H1 (cell line): ENCODE measurements at regions not wholly inside any gene's neighbourhood (a gene's known extent, or its start where the extent isn't known, plus 50 kb on each side); places are given as distances from the start of the nearest gene placed in this dataset.

Source experiments
- CTCF ChIA-PET: fragments of 300-600 bp; sonication (Branson Sonifier 250); formaldehyde crosslinking; loops from one replicate; lab custom pipeline; 2021; ENCODE audit not compliant: partially characterized antibody; lab: Charles Lee
- POLR2A ChIA-PET: fragments of 300-600 bp; sonication (Branson Sonifier 250); formaldehyde crosslinking; loops from one replicate; lab custom pipeline; 2021; ENCODE audit warnings: inconsistent platforms; ENCODE audit not compliant: partially characterized antibody; lab: Charles Lee
- DNase-seq, 2 experiments: peaks; one replicate each; pipeline versions ENCODE4 v3.0.0 to v3.0.0-alpha.2; 2010 to 2022; ENCODE audit warnings: low spot score in 2 of 2, low read depth in 1 of 2, mixed read lengths in 1 of 2
- FAIRE-seq: peaks from 2 replicates; lab custom pipeline; 2011; peaks lifted over from hg19 to GRCh38; lab: Jason Lieb, UNC
- H2AFZ ChIP-seq: 2 replicates; pipeline ENCODE4 v1.8.1; 2012; ENCODE audit warnings: low read length, inconsistent platforms
- H2AK5ac ChIP-seq: 2 replicates; pipeline ENCODE4 v1.6.1; 2013; ENCODE audit warnings: low read depth, low read length
- H2BK120ac ChIP-seq: replicated peaks from 2 replicates; pipeline ENCODE3; 2013; ENCODE audit warnings: low read depth, low read length, inconsistent platforms
- H2BK12ac ChIP-seq: 2 replicates; pipeline ENCODE4 v1.6.1; 2013; ENCODE audit warnings: low read depth, low read length
- H2BK15ac ChIP-seq: 2 replicates; pipeline ENCODE4 v1.6.1; 2013; ENCODE audit warnings: low read length
- H2BK20ac ChIP-seq: 2 replicates; pipeline ENCODE4 v1.6.1; 2013; ENCODE audit warnings: low read length
- H2BK5ac ChIP-seq: 2 replicates; pipeline ENCODE4 v1.6.1; 2013; ENCODE audit warnings: low read depth, low read length
- H3K14ac ChIP-seq: 2 replicates; pipeline ENCODE4 v1.6.1; 2013; ENCODE audit warnings: inconsistent platforms; ENCODE audit not compliant: insufficient read length
- H3K18ac ChIP-seq: 2 replicates; pipeline ENCODE4 v1.6.1; 2013; ENCODE audit warnings: low read length; ENCODE audit errors: extremely low read depth
- H3K23ac ChIP-seq: 2 replicates; pipeline ENCODE4 v1.6.1; 2013; ENCODE audit warnings: inconsistent platforms; ENCODE audit not compliant: insufficient read length
- H3K23me2 ChIP-seq: 2 replicates; pipeline ENCODE4 v1.6.1; 2013; ENCODE audit warnings: low read depth, low read length
- H3K27ac ChIP-seq: 2 replicates; pipeline ENCODE4 v1.6.1; 2011; ENCODE audit warnings: low read depth, low read length, inconsistent platforms
- H3K27me3 ChIP-seq, 4 experiments: replicated peaks in 1 of 4; 1 replicate in 1 of 4; 2 replicates in 3 of 4; pipeline versions ENCODE4 v1.6.1 to v1.8.1; 2011 to 2013; ENCODE audit warnings: low read length in 3 of 4, mild to moderate bottlenecking in 3 of 4, inconsistent platforms in 2 of 4, mixed read lengths in 2 of 4, moderate library complexity in 1 of 4; ENCODE audit not compliant: control insufficient read depth in 3 of 4, insufficient read depth in 3 of 4; ENCODE audit errors: extremely low read depth in 1 of 4
- H3K36me3 ChIP-seq, 4 experiments: 2 replicates each; pipeline versions ENCODE4 v1.6.1 to v1.8.1; 2011 to 2013; ENCODE audit warnings: mild to moderate bottlenecking in 4 of 4, low read length in 3 of 4, moderate library complexity in 2 of 4, control low read depth in 1 of 4, inconsistent platforms in 1 of 4; ENCODE audit not compliant: insufficient read depth in 4 of 4, control insufficient read depth in 2 of 4
- H3K4ac ChIP-seq: replicated peaks from 2 replicates; pipeline ENCODE3; 2013; ENCODE audit warnings: low read length, low read depth, mixed read lengths, inconsistent platforms; ENCODE audit not compliant: insufficient read length
- H3K4me1 ChIP-seq, 4 experiments: replicated peaks in 1 of 4; 1 replicate in 1 of 4; 2 replicates in 3 of 4; pipeline versions ENCODE4 v1.6.1 to v1.8.1; 2011 to 2013; ENCODE audit warnings: low read length in 3 of 4, inconsistent platforms in 2 of 4, mixed read lengths in 1 of 4; ENCODE audit not compliant: insufficient read depth in 4 of 4, control insufficient read depth in 3 of 4
- H3K4me2 ChIP-seq, 2 experiments: 2 replicates each; pipeline versions ENCODE4 v1.6.1 to v1.8.1; 2011 to 2013; ENCODE audit warnings: low read depth in 2 of 2, low read length in 2 of 2, control low read depth in 1 of 2, inconsistent platforms in 1 of 2, mild to moderate bottlenecking in 1 of 2; ENCODE audit not compliant: insufficient read depth in 1 of 2
- H3K4me3 ChIP-seq, 4 experiments: fragments of 200-600, 300-600 bp in 1 of 4; sonication (generic), shearing (Covaris generic), sonication (Bioruptor Twin) in 1 of 4; 2 replicates each; pipeline versions ENCODE4 v1.5.1 to v1.8.1; 2011 to 2016; ENCODE audit warnings: low read length in 4 of 4, low read depth in 3 of 4, control low read depth in 2 of 4, inconsistent platforms in 2 of 4, mild to moderate bottlenecking in 2 of 4, mixed read lengths in 1 of 4, moderate library complexity in 1 of 4; ENCODE audit not compliant: insufficient read depth in 2 of 4; ENCODE audit errors: extremely low read depth in 1 of 4
- H3K56ac ChIP-seq: replicated peaks from 2 replicates; pipeline ENCODE3; 2013; ENCODE audit warnings: low read depth, mild to moderate bottlenecking, mixed read lengths, low read length, inconsistent platforms; ENCODE audit not compliant: insufficient read length
- H3K79me1 ChIP-seq: 2 replicates; pipeline ENCODE4 v1.6.1; 2013; ENCODE audit warnings: low read depth, low read length, control low read depth
- H3K79me2 ChIP-seq, 2 experiments: 2 replicates each; pipeline versions ENCODE4 v1.6.1 to v1.8.1; 2012 to 2013; ENCODE audit warnings: low read length in 2 of 2, mild to moderate bottlenecking in 2 of 2, inconsistent platforms in 1 of 2; ENCODE audit not compliant: insufficient read depth in 2 of 2, control insufficient read depth in 1 of 2
- H3K9ac ChIP-seq, 4 experiments: replicated peaks in 1 of 4; 1 replicate in 1 of 4; 2 replicates in 3 of 4; pipeline versions ENCODE4 v1.6.1 to v1.8.1; 2011 to 2013; ENCODE audit warnings: low read depth in 3 of 4, low read length in 3 of 4, control low read depth in 2 of 4, mild to moderate bottlenecking in 2 of 4, moderate library complexity in 2 of 4, inconsistent platforms in 1 of 4; ENCODE audit errors: extremely low read depth in 1 of 4
- H3K9me3 ChIP-seq, 2 experiments: 2 replicates each; pipeline versions ENCODE4 v1.6.1 to v1.8.1; 2012 to 2013; ENCODE audit warnings: mild to moderate bottlenecking in 2 of 2, moderate library complexity in 2 of 2, control low read depth in 1 of 2, inconsistent platforms in 1 of 2, low read depth in 1 of 2, low read length in 1 of 2, mixed read lengths in 1 of 2; ENCODE audit not compliant: insufficient read depth in 2 of 2
- H4K20me1 ChIP-seq, 2 experiments: replicated peaks in 1 of 2; 2 replicates each; pipeline versions ENCODE3 to v1.8.1; 2011 to 2013; ENCODE audit warnings: inconsistent platforms in 2 of 2, low read length in 2 of 2, mild to moderate bottlenecking in 1 of 2; ENCODE audit not compliant: insufficient read depth in 2 of 2, control insufficient read depth in 1 of 2
- H4K5ac ChIP-seq: 2 replicates; pipeline ENCODE4 v1.6.1; 2013; ENCODE audit warnings: low read length, low read depth, mixed read lengths, inconsistent platforms; ENCODE audit not compliant: insufficient read length
- H4K8ac ChIP-seq: 2 replicates; pipeline ENCODE4 v1.8.0; 2013; ENCODE audit warnings: mild to moderate bottlenecking, moderate library complexity, low read length, inconsistent platforms; ENCODE audit not compliant: insufficient read depth; ENCODE audit errors: extremely low read depth
- H4K91ac ChIP-seq: replicated peaks from 2 replicates; pipeline ENCODE3; 2013; ENCODE audit warnings: low read length, mixed read lengths, inconsistent platforms; ENCODE audit not compliant: insufficient read length
- CHD2 ChIP-seq: IDR thresholded peaks from 2 replicates; pipeline ENCODE4 v1.6.1; 2012; ENCODE audit warnings: low read length, improper control_type of control experiment
- WGBS, 2 experiments: shearing (Covaris generic) in 1 of 2; methylation state at CpG; one replicate each; pipeline versions ENCODE4 v1.1.6 to v1.1.7; 2013 to 2015; ENCODE audit warnings: low lambda C conversion rate in 2 of 2, mixed read lengths in 2 of 2, inconsistent platforms in 1 of 2, low coverage in 1 of 2, missing lambda C conversion rate in 1 of 2; ENCODE audit not compliant: insufficient replicate concordance in 2 of 2, insufficient coverage in 1 of 2, insufficient read length in 1 of 2; ENCODE audit errors: extremely low coverage in 1 of 2, missing lambda C conversion rate in 1 of 2; 5-methylcytosine and 5-hydroxymethylcytosine counted together

DNA sequence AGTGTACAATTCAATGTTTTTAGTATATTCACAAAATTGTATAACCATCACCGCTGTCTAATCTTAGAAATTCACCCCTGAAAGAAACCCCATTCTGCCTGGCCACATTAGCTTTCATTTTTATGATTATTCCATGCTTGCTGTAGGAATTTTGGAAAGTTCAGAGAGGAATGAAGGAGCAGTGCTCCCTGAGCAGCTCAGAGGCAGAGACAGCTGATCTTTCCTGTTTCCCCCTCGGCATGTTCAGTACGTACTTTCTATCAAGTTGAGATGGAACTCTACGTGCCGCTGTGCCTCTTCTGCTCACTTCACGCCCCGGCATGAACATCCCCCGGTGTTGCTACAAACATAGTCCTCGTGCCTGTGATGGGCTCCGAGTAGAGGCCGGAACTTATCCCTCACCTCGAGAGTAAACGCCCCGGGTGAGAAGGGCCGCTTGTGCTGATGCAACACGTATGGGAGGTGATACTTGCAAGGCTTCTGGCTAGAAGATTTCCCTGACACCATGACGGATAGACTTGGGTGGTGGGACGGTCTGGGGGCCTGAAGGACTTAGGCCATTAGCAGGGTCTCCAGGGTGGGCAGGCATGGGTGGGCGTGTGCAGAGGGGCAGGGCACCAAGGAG is 79.2 kb upstream of the CIBAR2 start:
- Histone ChIP-seq H3K18ac (no peak overlapping the region), H3K27me3 (no peaks in the 10 kb centered on the region), H2BK120ac (no peak overlapping the region), H3K79me2 (0 out of 4 replicates have a peak, but pooled peaks cover 0 to 2% of the 10 kb centered on the region in 2 experiments), H2BK12ac (no peak overlapping the region), H2BK20ac (no peak overlapping the region), H3K23me2 (no peaks in the 10 kb centered on the region), H3K4me1 (peaks cover 0 to 3% (median under 1%) of the 10 kb centered on the region in 4 experiments; a peak in 5 of 7 replicates), H3K23ac (no peak overlapping the region), H4K5ac (no peak overlapping the region), H3K56ac (no peak overlapping the region), H4K20me1 (peaks cover 0 to 5% of the 10 kb centered on the region in 2 experiments), H3K4me3 (no peak overlapping the region), H3K9me3 (no peaks in the 10 kb centered on the region), H3K79me1 (peaks cover 5% of the 10 kb centered on the region; the same call in 1 of the 2 replicates), H3K4ac (no peak overlapping the region), H3K4me2 (no peak overlapping the region), H4K91ac (no peak overlapping the region), H2AFZ (no peak overlapping the region), H3K27ac (no peak overlapping the region), H4K8ac (no peak overlapping the region), H3K14ac (no peak overlapping the region), H2BK5ac (0 out of 2 replicates have a peak overlapping the region, but pooled peaks have one; percentile 56), H3K36me3 (no peaks in the 10 kb centered on the region), H2AK5ac (no peak overlapping the region; the same call in 1 of the 2 replicates), H3K9ac (no peak overlapping the region), H2BK15ac (no peak overlapping the region)
- WGBS, 2 experiments = 91% methylated on average over 19 of the region's 19 CpGs; no CpG with 5 or more reads in 1 of the 2 experiments
- ChIA-PET CTCF (interaction anchor here (0.6 to 3.8 kb wide), 10 partner anchors 11 to 105 kb away, joined by 3 to 15 read pairs (median 4); no protein-coding TSS in a partner anchor), POLR2A (interaction anchor here (1.3 to 1.6 kb wide), 2 partner anchors 43 to 44 kb away, joined by 3 to 5 read pairs; no protein-coding TSS in a partner anchor)
- no peak for TF ChIP-seq CHD2
- FAIRE-seq (no peak), DNase-seq (no peak)
